HT1080 (cell line): ENCODE measurements at regions not wholly inside any gene's neighbourhood (a gene's known extent, or its start where the extent isn't known, plus 50 kb on each side); places are given as distances from the start of the nearest gene placed in this dataset.

Experiments used
- DNase-seq: peaks from one replicate; pipeline ENCODE4 v3.0.0-alpha.2; 2015; ENCODE audit warnings: low read depth

- no peak for DNase-seq
Observed at GRCh38 chr6:119557239-119557638, 207.7 kb upstream of the MAN1A1 start.

- no peak for DNase-seq
Observed at GRCh38 chr6:119552021-119552420, 202.5 kb upstream of the MAN1A1 start.

- no peak for DNase-seq
Observed at GRCh38 chr6:119547024-119547423, 197.5 kb upstream of the MAN1A1 start.

GRCh38 chr6:119545245-119545644 is 195.7 kb upstream of the MAN1A1 start:
- DNase-seq, result peak; percentile 4

GRCh38 chr6:119544325-119545175 is 195.0 kb upstream of the MAN1A1 start:
- DNase-seq, result no peak

- DNase-seq, result no peak
Observed at GRCh38 chr6:119543332-119543731, 193.8 kb upstream of the MAN1A1 start.

- DNase-seq, result no peak
Observed at GRCh38 chr6:119542037-119542436, 192.5 kb upstream of the MAN1A1 start.

- peak; percentile 93 for DNase-seq
Observed at GRCh38 chr6:119541132-119541905, 191.8 kb upstream of the MAN1A1 start.

- no peak for DNase-seq
Observed at GRCh38 chr6:119540417-119540816, 190.9 kb upstream of the MAN1A1 start.

- DNase-seq, result no peak
Observed at GRCh38 chr6:119539066-119539746, 189.6 kb upstream of the MAN1A1 start.

- DNase-seq, result no peak
Observed at GRCh38 chr6:119536666-119537065, 187.1 kb upstream of the MAN1A1 start.

GRCh38 chr6:119535332-119535731 is 185.8 kb upstream of the MAN1A1 start:
- DNase-seq, result no peak

- peak; percentile 72 for DNase-seq
Observed at GRCh38 chr6:119533603-119534279, 184.2 kb upstream of the MAN1A1 start.

- DNase-seq, result no peak
Observed at GRCh38 chr6:119527231-119527578, 177.6 kb upstream of the MAN1A1 start.

- DNase-seq, result no peak
Observed at GRCh38 chr6:119526561-119527230, 177.1 kb upstream of the MAN1A1 start.

- no peak for DNase-seq
Observed at GRCh38 chr6:119524410-119524809, 174.8 kb upstream of the MAN1A1 start.

- DNase-seq, result no peak
Observed at GRCh38 chr6:119523556-119523955, 174.0 kb upstream of the MAN1A1 start.

- no peak for DNase-seq
Observed at GRCh38 chr6:119521251-119521650, 171.7 kb upstream of the MAN1A1 start.

- no peak for DNase-seq
Observed at GRCh38 chr6:119517428-119517827, 167.9 kb upstream of the MAN1A1 start.

GRCh38 chr6:119514345-119514744 is 164.8 kb upstream of the MAN1A1 start:
- no peak for DNase-seq

- no peak for DNase-seq
Observed at GRCh38 chr6:119511024-119511423, 161.5 kb upstream of the MAN1A1 start.
